ENCODE measurements at regions not wholly inside any gene's neighbourhood (a gene's known extent, or its start where the extent isn't known, plus 50 kb on each side); places are given as distances from the start of the nearest gene placed in this dataset.

DNA sequence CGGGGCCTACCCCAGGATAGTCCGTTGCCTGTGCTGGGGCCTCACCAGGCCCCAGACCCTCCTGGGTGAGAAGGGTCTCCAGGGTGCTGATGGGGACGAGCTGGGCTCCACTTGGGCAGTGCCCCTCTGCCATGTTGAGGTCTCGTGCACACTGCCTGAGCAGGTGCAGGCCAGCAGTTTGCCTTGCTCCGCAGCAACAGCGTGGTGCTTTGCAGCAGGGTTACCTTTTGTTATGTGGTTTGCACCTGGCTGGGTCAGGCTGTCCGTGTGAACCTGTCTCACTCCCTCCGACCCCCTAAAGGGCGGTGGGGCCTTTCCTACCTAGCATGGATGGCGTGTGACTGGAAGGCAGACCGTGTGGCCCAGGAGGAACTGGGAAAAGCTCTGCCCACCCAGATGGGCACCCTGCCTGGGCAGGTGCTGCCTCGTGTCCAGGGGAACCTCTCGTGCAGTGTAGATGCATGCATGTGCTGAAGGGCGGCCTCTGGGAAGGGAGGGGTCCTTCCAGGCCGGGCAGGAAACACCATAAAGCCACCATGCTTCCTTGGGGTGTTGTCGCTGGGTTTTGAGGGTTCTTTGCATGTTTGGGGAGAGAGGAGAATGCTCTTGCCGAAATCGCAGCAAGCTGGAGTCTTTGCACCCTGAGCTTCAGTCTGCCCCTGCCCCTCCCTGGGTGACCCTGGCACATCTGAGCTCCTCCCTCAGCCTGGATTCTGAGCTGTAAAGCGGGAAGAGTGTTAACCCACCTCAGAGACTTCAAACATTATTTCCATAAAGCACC lies 75.4 kb upstream of the PPARA start:
- DNase-seq (ENCODE audit: extremely low read depth, low read depth), result no peak
- TF ChIP-seq, protein P1, sequence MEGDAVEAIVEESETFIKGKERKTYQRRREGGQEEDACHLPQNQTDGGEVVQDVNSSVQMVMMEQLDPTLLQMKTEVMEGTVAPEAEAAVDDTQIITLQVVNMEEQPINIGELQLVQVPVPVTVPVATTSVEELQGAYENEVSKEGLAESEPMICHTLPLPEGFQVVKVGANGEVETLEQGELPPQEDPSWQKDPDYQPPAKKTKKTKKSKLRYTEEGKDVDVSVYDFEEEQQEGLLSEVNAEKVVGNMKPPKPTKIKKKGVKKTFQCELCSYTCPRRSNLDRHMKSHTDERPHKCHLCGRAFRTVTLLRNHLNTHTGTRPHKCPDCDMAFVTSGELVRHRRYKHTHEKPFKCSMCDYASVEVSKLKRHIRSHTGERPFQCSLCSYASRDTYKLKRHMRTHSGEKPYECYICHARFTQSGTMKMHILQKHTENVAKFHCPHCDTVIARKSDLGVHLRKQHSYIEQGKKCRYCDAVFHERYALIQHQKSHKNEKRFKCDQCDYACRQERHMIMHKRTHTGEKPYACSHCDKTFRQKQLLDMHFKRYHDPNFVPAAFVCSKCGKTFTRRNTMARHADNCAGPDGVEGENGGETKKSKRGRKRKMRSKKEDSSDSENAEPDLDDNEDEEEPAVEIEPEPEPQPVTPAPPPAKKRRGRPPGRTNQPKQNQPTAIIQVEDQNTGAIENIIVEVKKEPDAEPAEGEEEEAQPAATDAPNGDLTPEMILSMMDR (IDR thresholded peaks at IDR 0.05; ENCODE audit: low read depth, low read length), result no peak

DNA sequence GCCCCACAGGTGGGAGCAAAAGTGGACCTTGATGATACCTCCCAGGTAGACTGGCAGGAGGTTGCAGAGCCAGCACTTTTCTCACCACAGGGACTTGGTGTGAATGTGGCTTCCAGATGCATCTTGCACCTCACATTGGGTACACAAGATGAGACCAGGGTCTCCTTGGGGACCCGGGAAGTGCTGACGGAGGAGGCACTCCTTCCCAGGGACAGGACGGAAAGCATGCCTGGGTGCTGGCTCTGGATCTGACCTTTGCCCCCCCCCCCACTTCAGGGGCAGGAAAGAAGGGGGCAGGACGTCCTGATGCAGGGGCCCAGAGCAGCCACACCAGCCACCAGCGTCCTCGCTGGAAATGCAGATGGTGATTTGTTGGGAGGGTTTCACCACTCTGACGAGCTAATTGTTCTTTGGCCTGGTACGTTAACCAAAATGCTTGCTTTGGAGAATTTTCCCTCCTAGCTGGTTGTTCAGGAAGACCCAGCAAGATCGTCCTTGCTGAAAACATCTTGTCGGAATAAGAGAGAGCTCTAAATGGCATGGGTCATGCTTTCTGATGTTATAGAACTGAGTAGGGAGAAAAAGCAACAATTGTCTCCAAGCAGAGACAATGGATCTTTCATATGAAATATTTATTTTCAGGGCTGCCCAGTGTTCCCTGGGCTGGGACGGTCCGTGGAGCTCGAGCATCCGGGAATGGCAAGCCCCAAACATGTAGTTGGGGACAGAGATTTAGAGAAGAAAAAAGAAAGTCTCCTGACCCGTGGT lies 74.4 kb upstream of the PPARA start:
- no peak for DNase-seq (ENCODE audit: extremely low read depth, low read depth)
- TF ChIP-seq, protein P1 (IDR thresholded peaks at IDR 0.05; ENCODE audit: low read depth, low read length), result no peak

DNA sequence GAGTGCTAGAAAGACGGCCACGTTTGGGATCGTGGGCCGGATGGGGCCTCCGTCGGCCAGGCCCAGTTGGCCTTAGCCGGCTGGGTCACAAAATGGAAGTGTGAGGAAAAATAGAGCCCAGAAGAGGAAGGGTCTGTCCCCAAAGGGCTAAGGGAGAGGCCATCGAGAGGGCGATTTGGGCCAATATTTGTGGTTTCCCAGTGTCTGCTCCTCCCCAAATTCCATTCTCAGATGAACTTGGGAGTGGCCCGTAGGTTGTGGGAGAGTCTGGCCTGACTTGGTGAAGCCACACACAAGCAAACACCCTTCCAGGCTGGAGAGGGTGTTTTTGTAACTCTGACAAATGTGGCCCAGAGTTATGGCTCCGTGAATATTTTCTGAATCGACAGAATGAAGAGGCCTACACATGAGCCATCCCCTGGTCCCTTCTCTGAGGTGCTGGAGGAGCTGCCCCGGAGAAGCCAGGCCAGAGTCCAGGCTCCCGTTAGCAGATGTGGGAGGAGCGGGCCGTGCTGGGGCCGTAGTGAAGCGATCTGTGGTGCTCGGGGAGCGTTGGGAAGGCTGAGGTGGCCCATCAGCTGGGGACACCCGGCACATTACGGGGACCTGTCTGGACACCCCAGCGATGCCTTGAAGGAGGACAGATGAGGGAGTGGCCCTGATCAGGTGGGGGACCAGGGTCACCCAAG lies 73.5 kb upstream of the PPARA start:
- TF ChIP-seq, protein P1 (IDR thresholded peaks at IDR 0.05; ENCODE audit: low read depth, low read length), result no peak; the same call in 1 of the 2 replicates
- no peak for DNase-seq (ENCODE audit: extremely low read depth, low read depth)

DNA sequence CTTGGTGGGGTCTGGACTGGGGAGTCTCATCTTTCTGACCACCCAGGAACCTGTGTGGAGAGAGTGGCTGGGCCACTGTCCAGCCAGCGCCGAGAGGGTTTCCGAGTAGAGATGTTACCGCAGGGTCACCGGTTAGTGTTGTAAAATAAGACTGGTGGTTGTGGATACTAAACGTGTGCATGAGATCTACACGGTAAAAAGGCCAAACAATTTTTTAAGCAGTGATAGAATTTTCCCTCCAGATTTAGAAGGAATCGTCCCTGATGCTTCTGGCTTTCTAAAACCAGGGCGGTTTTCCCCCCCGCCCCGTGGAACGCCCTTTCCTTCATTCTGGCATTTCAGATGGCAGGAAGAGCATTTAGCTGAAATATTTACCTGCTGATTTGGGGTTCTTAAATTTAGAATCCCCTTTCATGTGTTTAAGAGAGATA lies 72.6 kb upstream of the PPARA start:
- DNase-seq (ENCODE audit: extremely low read depth, low read depth), result no peak
- TF ChIP-seq, protein P1 (IDR thresholded peaks at IDR 0.05; ENCODE audit: low read depth, low read length), result no peak

DNA sequence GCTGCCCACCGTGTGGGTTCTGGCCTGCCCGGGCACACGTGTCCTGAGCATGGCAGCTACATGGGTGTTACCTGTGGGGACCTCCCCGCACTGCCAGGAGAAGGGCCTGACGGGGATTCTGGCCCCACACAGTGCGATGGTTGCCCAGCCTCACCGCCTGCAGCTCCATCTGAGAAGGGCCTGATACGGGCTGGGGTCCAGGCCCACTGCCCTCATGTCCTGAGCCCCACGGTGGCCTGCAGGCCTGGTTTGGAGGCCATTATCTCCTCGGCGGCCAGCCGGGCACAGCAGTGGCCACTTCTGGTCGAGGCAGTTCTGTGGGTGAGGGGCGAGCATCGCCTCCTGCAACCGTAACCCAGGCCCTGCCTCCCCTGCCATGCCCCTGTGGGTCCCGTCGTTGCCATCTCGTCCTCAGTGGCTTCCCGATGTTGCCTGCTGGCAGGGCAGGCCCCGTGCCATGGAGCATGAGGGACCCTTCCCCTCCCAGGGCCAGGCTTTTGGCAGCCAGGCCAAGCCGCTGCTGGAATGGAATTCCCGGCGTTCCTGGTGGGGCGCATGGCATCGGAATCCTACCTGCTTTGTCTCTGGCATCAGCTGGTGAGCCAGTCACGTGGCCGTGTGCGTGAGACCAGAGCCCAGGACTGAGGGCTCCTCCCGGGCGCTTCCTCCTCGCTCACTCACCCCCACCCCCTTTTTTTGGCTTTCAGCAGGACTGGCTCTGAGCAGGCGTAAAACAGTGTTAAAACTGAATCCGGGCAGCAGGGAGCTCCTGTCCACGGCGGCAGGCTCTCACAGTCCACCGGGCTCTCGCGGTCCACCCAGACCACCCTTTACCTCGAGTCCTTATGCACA lies 71.9 kb upstream of the PPARA start:
- DNase-seq (ENCODE audit: extremely low read depth, low read depth), result peak; percentile 67
- TF ChIP-seq, protein P1 (IDR thresholded peaks at IDR 0.05; ENCODE audit: low read depth, low read length), result no peak

DNA sequence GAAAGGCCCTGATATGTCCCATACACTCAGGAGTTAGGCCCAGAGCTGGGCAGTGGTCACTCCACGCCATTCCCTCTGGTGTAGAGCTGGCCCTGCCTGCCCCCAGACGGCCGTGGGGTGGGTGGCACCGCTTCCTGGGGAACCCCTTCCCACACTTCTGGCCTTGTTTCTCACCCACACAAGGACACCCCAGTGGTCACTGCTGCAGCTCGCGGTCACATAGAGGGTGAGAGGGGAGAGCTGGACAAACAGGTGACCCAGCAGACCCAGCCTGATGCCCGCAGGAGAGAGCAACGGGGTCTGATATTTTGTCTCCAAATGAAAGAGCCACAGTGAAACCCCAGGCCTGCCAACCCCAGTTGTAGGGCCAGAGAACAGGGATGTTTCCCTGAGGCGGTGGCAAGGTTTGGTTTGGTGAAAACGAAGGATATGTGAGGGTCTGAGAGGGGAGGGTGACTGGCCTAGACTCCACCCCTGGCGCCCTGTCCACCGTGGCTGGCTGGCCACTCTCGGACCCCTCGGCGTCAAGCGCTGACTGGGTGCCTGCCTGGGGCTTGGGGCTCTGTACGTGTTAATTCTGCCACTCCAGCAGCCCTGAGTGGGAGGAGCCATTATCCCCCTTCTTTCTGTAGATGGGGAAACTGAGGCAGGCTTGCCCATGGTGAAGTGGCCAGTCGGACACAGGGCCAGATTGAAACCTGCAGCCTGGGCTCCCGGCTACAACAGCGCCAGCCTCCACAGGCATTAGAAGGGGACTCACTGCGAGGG lies 71.0 kb upstream of the PPARA start:
- DNase-seq (ENCODE audit: extremely low read depth, low read depth), result no peak
- TF ChIP-seq, protein P1 (IDR thresholded peaks at IDR 0.05; ENCODE audit: low read depth, low read length), result no peak
